Loucy (cell line): ENCODE measurements at regions not wholly inside any gene's neighbourhood (a gene's known extent, or its start where the extent isn't known, plus 50 kb on each side); places are given as distances from the start of the nearest gene placed in this dataset.

Experiments used
- H2AFZ ChIP-seq: fragments of 200-600 bp; sonication (generic); 2 replicates; pipeline ENCODE4 v1.6.0; 2016; ENCODE audit warnings: antibody characterized with exemption, mild to moderate bottlenecking, low read length, moderate library complexity
- H3F3A ChIP-seq: fragments of 200-600 bp; 2 replicates; pipeline ENCODE4 v1.6.0; 2016; ENCODE audit warnings: antibody characterized with exemption, low read depth, mild to moderate bottlenecking
- H3K27me3 ChIP-seq: fragments of 200-600 bp; sonication (generic); 2 replicates; pipeline ENCODE4 v1.6.1; 2014; ENCODE audit warnings: low read length, mild to moderate bottlenecking; ENCODE audit not compliant: insufficient read depth, poor library complexity, severe bottlenecking
- H3K36me3 ChIP-seq: fragments of 200-600 bp; sonication (generic); 2 replicates; pipeline ENCODE4 v1.6.1; 2016; ENCODE audit warnings: low read length; ENCODE audit not compliant: insufficient read depth
- H3K4me1 ChIP-seq: fragments of 200-600 bp; sonication (generic); 2 replicates; pipeline ENCODE4 v1.5.1; 2014; ENCODE audit warnings: low read length, mild to moderate bottlenecking; ENCODE audit not compliant: insufficient read depth, poor library complexity, severe bottlenecking
- H3K4me2 ChIP-seq: fragments of 200-600 bp; sonication (generic); 2 replicates; pipeline ENCODE4 v1.6.0; 2014; ENCODE audit warnings: antibody characterized with exemption, low read length, low read depth, mild to moderate bottlenecking; ENCODE audit not compliant: poor library complexity, severe bottlenecking
- H3K4me3 ChIP-seq: fragments of 200-600 bp; sonication (generic); 2 replicates; pipeline ENCODE4 v1.5.1; 2014; ENCODE audit warnings: low read length, mild to moderate bottlenecking, mixed read lengths; ENCODE audit not compliant: poor library complexity, severe bottlenecking
- H3K79me2 ChIP-seq: fragments of 200-600 bp; sonication (generic); 2 replicates; pipeline ENCODE4 v1.6.1; 2014; ENCODE audit warnings: low read length; ENCODE audit not compliant: insufficient read depth
- H3K9ac ChIP-seq: fragments of 200-600 bp; sonication (generic); 2 replicates; pipeline ENCODE4 v1.6.0; 2014; ENCODE audit warnings: mild to moderate bottlenecking, low read depth, low read length, moderate library complexity; ENCODE audit not compliant: poor library complexity, severe bottlenecking
- H3K9me2 ChIP-seq: fragments of 200-600 bp; sonication (generic); replicated peaks from 2 replicates; pipeline ENCODE4 v1.6.1; 2016; ENCODE audit warnings: low read depth, low read length, mixed read lengths
- H3K9me3 ChIP-seq: fragments of 200-600 bp; sonication (generic); 2 replicates; pipeline ENCODE4 v1.6.1; 2014; ENCODE audit warnings: mild to moderate bottlenecking, antibody characterized with exemption, low read length, low read depth; ENCODE audit not compliant: insufficient read depth
- H4K20me1 ChIP-seq: fragments of 200-600 bp; sonication (generic); 2 replicates; pipeline ENCODE4 v1.6.0; 2014; ENCODE audit warnings: antibody characterized with exemption, low read length, mild to moderate bottlenecking; ENCODE audit not compliant: insufficient read depth, poor library complexity, severe bottlenecking
- EZH2phosphoT487 ChIP-seq: fragments of 200-600 bp; IDR thresholded peaks from 2 replicates; pipeline ENCODE4 v1.6.1; 2018; ENCODE audit warnings: antibody characterized with exemption, mild to moderate bottlenecking, moderate library complexity, borderline replicate concordance
- TF ChIP-seq, protein P1 (sequence below): fragments of 200-600 bp; sonication (generic); conservative IDR thresholded peaks from 2 replicates; pipeline ENCODE4 v1.5.1; 2014; ENCODE audit warnings: mild to moderate bottlenecking, antibody characterized with exemption, low read length

- Histone ChIP-seq H3K9me2 (no peaks in the 10 kb centered on the region), H2AFZ (peak overlapping the region; percentile 89), H3K9ac (no peak overlapping the region), H3K4me2 (peak overlapping the region; percentile 39), H4K20me1 (no peaks in the 10 kb centered on the region), H3K36me3 (no peaks in the 10 kb centered on the region), H3K27me3 (no peaks in the 10 kb centered on the region), H3F3A (no peaks in the 10 kb centered on the region), H3K4me3 (no peak overlapping the region), H3K9me3 (no peaks in the 10 kb centered on the region), H3K79me2 (no peaks in the 10 kb centered on the region), H3K4me1 (no peaks in the 10 kb centered on the region)
- TF ChIP-seq, protein P1, sequence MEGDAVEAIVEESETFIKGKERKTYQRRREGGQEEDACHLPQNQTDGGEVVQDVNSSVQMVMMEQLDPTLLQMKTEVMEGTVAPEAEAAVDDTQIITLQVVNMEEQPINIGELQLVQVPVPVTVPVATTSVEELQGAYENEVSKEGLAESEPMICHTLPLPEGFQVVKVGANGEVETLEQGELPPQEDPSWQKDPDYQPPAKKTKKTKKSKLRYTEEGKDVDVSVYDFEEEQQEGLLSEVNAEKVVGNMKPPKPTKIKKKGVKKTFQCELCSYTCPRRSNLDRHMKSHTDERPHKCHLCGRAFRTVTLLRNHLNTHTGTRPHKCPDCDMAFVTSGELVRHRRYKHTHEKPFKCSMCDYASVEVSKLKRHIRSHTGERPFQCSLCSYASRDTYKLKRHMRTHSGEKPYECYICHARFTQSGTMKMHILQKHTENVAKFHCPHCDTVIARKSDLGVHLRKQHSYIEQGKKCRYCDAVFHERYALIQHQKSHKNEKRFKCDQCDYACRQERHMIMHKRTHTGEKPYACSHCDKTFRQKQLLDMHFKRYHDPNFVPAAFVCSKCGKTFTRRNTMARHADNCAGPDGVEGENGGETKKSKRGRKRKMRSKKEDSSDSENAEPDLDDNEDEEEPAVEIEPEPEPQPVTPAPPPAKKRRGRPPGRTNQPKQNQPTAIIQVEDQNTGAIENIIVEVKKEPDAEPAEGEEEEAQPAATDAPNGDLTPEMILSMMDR = peak; percentile 98
- TF ChIP-seq EZH2phosphoT487 = no peak
Measured at GRCh38 chr6:85323435-85324040, 126.3 kb upstream of the NT5E start.

DNA sequence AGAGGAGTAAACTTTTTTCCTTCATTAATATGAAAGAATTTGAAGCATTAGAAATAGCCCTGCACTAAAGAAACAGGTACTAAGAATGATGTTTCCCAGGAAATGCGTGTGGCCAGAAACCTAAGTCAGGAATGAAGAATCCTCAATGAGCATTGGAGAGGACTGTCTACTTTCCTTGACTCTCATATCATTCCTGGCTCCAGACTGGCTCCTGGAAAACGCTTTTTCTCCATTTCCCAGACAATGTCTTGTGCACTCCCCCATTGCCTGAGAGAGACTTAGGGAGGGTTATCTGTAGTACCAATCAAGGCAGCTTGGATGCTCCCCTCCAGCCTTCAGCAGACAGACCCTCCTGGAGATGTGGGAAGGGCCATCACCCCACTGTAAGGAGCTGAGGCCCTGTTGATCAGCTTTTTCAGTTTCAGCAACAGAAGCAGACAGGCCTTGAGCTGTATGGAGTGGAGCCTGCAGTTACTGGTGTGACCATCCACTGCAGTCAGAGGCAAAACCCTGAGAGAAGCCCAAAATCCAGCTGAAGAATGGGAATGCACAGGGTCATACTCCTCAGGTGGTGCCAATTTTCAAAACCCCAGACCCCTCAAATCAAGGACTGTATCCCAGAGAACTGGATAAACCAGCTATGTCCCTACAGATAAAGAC is 127.3 kb upstream of the NT5E start:
- TF ChIP-seq, protein P1 = no peak
- no peak for TF ChIP-seq EZH2phosphoT487
- Histone ChIP-seq H3K9me2 (no peaks in the 10 kb centered on the region), H4K20me1 (no peaks in the 10 kb centered on the region), H3K4me3 (no peak overlapping the region), H3K4me2 (no peak overlapping the region), H3F3A (no peaks in the 10 kb centered on the region), H3K4me1 (no peaks in the 10 kb centered on the region), H3K36me3 (no peaks in the 10 kb centered on the region), H3K9me3 (0 out of 2 replicates have a peak, but pooled peaks cover 2% of the 10 kb centered on the region), H3K27me3 (no peaks in the 10 kb centered on the region), H2AFZ (no peak overlapping the region), H3K79me2 (no peaks in the 10 kb centered on the region), H3K9ac (no peak overlapping the region)

DNA sequence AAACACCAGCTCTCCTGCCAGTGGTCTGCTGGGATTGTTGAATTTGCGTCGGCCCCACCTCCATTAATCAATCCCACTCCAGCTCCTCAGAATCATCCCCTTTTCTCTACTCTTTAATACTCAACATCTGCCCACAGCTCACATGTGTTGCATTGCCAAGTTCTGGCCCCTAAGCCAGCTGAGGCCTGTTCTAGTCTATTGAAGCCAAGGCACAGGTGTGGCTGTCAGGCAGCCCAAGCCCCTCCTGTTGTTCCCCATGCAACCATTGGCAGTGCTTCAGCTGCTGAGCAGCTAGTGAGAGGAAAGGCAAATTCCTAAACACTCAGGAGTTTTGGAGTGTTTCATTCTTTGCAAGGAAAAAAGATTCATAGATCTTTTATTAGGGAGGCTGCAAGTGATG is 128.0 kb upstream of the NT5E start:
- TF ChIP-seq, protein P1 = no peak
- Histone ChIP-seq H3K4me1 (no peaks in the 10 kb centered on the region), H3K36me3 (no peaks in the 10 kb centered on the region), H4K20me1 (no peaks in the 10 kb centered on the region), H2AFZ (no peak overlapping the region), H3K9me2 (no peaks in the 10 kb centered on the region), H3F3A (no peaks in the 10 kb centered on the region), H3K79me2 (no peaks in the 10 kb centered on the region), H3K4me2 (no peak overlapping the region), H3K9me3 (0 out of 2 replicates have a peak, but pooled peaks cover 2% of the 10 kb centered on the region), H3K27me3 (no peaks in the 10 kb centered on the region), H3K4me3 (no peak overlapping the region), H3K9ac (no peak overlapping the region)
